ENCODE measurements at regions not wholly inside any gene's neighbourhood (a gene's known extent, or its start where the extent isn't known, plus 50 kb on each side); places are given as distances from the start of the nearest gene placed in this dataset.
"Not testable (repeated sequence)": the region's sequence is repeated elsewhere in the genome, so short reads cannot be mapped to it uniquely, and the experiment has no call there.

- no peak for DNase-seq (ENCODE audit: low read depth in 2 of 3, low spot score in 2 of 3)
Measured at GRCh38 chr6:3920321-3920720, 71.1 kb downstream of the FAM50B start.

DNA sequence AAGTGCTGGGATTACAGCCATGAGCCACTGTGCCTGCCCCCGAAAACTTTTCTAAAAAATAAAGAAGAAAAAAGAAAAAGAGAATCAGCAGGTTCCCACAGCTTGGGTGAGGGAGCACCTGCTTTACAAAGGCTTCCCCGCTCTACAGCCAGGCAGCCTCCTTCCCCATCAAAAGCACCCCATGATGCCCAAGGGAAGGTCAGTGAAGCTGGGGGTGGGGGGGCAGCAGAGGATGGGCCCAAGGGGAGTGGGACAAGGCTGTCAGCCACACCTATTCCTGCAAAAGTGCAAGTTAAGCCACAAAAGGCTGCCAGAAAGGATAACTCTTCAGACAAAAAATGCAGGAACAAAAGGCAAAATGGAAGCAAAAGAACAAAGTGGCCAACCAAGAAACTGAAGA is 72.5 kb downstream of the FAM50B start:
- no peak for DNase-seq (ENCODE audit: low read depth in 2 of 3, low spot score in 2 of 3)

- DNase-seq (ENCODE audit: low read depth in 2 of 3, low spot score in 2 of 3) = not testable (repeated sequence)
Measured at GRCh38 chr6:3922619-3923018, 73.4 kb downstream of the FAM50B start.

GRCh38 chr6:3925223-3926149 is 76.3 kb downstream of the FAM50B start:
- not testable (repeated sequence) for DNase-seq (ENCODE audit: low read depth in 2 of 3, low spot score in 2 of 3)

- DNase-seq (ENCODE audit: low read depth in 2 of 3, low spot score in 2 of 3) = no peak
Measured at GRCh38 chr6:3926150-3926482, 76.9 kb downstream of the FAM50B start.

DNA sequence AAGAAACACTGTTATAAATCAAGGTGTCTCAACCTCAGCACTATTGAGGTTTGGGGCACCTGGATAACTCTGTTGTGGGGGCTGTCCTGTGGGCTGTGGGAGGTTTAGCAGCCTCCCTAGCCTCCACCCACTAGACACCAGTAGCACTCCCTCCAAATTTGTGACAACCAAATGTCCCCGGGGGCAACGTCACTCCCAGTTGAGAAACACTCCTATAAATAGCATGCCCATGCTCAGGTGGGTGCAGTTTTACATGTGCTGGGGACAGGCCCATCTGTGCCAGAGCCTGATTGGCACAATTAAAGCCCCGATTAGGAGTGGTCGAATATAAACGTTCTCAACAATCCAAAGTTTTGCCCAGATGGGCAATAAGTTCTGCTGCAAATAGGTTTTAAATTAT is 78.9 kb downstream of the FAM50B start:
- no peak for DNase-seq (ENCODE audit: low read depth in 2 of 3, low spot score in 2 of 3)

- DNase-seq (ENCODE audit: low read depth in 2 of 3, low spot score in 2 of 3) = no peak
Measured at GRCh38 chr6:3929281-3929798, 80.2 kb downstream of the FAM50B start.

DNA sequence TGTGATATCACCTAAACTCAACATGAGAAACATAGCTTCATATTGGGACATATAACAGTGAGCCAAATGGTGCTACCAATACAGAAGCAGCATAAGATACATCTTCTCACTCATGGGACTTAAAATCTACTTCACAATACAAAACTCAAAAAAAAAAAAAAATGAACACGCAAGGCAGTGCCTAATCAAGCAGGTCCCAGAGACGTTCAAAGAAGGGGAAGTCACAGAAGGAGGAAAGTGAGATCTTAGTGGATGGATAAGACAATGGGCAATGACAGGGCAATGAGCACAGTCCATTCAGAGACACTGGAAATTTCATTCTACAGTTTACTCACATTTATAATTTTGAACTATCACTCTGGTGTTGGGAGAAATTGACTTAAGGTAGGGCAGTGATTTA is 88.3 kb downstream of the FAM50B start:
- no peak for DNase-seq (ENCODE audit: low read depth in 2 of 3, low spot score in 2 of 3)

DNA sequence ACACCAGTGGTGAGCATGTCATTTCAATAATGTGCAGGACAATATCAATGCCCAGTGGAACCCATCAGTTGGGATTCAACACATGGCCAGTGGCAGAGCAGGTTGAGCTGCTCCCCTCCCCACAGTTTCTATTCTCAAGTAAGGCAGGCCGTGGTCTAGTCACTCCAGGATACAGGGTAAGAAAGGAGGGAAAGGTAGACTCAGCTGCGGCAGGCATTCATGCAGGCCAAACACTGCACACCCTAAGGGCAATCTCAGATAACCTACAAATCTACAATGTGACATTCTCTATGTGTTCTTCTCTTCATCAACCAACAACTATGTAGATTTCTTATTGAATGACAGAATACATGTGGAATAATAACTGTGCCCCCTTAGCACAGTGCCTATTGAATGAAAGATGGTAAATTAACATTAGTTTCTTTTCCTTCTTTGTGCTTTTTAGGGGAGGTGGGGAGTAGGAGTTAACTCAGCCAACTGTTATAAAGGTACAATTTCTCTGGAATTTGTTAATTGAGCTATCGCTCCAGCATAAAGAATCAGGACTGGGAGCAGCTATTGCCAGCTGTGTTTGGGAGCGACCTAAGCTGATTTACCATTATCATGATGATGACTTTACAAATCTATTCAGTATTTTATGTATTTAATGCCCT is 89.7 kb downstream of the FAM50B start:
- no peak for DNase-seq (ENCODE audit: low read depth in 2 of 3, low spot score in 2 of 3)

GRCh38 chr6:3939368-3939958 is 90.3 kb downstream of the FAM50B start:
- DNase-seq (ENCODE audit: low read depth in 2 of 3, low spot score in 2 of 3) = no peak

GRCh38 chr6:3939964-3940363 is 90.8 kb downstream of the FAM50B start:
- no peak for DNase-seq (ENCODE audit: low read depth in 2 of 3, low spot score in 2 of 3)

GRCh38 chr6:3940703-3941102 is 91.5 kb downstream of the FAM50B start:
- no peak for DNase-seq (ENCODE audit: low read depth in 2 of 3, low spot score in 2 of 3)

- no peak for DNase-seq (ENCODE audit: low read depth in 2 of 3, low spot score in 2 of 3)
Measured at GRCh38 chr6:3943331-3943765, 94.2 kb downstream of the FAM50B start.

- DNase-seq (ENCODE audit: low read depth in 2 of 3, low spot score in 2 of 3) = no peak
Measured at GRCh38 chr6:3944246-3944645, 95.1 kb downstream of the FAM50B start.

- DNase-seq (ENCODE audit: low read depth in 2 of 3, low spot score in 2 of 3) = no peak
Measured at GRCh38 chr6:3946778-3947177, 97.6 kb downstream of the FAM50B start.

DNA sequence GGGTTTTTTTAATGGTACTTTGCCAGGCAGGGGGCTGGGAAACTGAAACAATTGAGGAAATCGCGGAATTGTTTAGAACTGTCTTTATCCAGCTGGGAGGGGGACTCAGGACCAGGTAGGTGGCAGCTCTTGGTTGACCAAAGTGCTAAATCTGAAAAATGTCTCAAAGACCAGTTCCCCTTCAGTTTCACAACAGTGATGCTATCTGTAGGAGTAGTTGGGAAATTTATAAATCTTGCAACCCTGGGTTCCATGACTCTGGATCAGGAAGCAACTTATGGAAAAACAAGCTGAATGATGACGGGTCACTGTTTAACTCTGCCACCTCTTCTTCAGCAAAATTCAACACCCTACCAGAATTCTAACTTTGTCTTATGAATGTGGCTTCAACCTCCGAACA is 99.7 kb downstream of the FAM50B start:
- no peak for DNase-seq (ENCODE audit: low read depth in 2 of 3, low spot score in 2 of 3)

- DNase-seq (ENCODE audit: low read depth in 2 of 3, low spot score in 2 of 3) = no peak
Measured at GRCh38 chr6:3949521-3949920, 100.3 kb downstream of the FAM50B start.

DNA sequence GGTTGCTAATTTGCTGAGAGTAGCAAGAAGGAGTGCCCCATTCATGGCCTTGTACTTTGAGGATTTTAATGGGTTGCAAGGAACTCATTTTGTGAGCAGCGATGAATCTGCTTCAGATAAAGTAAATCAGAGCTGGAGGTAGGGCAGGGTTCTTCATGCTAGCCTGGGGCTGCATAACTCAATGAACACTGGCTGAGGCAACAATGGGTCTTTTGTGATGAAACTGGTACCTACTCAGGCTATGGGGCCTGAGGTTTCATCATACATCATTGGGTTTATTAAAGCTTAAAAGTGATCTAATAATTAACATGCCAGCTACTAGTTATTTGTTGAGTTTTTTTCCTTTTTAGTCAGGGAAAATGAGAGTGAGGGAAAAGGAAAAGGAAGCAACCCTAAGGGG is 106.9 kb downstream of the FAM50B start:
- DNase-seq (ENCODE audit: low read depth in 2 of 3, low spot score in 2 of 3) = no peak

- DNase-seq (ENCODE audit: low read depth in 2 of 3, low spot score in 2 of 3) = no peak
Measured at GRCh38 chr6:3957321-3957720, 108.1 kb downstream of the FAM50B start.

DNA sequence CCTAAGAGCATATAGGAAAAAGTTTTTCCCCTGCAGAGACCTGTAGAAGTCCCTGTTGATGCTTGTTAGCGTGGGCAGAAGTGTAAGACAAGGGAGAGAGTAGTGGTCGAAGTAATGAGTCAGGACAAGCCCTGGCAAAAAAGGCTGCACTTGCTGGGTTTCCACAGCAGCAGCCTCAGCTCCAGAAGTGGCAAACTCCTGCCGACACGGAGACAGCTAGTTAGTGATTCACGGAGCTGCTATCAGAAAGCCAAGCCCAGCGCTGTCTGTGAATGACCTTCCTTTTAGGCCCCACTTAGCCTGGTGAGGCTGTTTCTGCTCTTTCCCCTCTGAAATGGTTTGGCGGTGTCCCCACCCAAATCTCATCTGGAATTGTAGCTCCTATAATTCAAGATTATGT is 109.1 kb downstream of the FAM50B start:
- DNase-seq (ENCODE audit: low read depth in 2 of 3, low spot score in 2 of 3) = no peak

DNA sequence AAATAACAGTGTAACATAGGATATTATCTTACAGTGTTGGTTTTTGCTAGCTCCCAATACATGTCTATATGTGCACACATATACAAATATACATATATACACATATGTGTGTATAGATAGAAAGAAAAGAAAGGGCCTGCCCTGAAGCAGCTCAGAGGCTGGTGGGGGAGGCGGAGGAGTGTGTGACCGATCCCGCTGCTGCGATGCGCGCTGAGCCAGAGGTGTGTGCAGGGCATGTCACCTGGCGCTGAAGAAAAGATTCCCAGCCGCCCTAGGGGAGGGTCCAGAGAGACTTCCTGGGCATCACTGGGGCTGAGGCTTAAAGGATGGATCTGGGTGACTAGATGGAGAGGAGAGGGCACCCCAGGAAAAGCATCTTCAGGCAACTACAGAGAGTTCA is 110.2 kb downstream of the FAM50B start:
- DNase-seq (ENCODE audit: low read depth in 2 of 3, low spot score in 2 of 3) = no peak

- DNase-seq (ENCODE audit: low read depth in 2 of 3, low spot score in 2 of 3) = no peak
Measured at GRCh38 chr6:3960754-3961361, 111.7 kb downstream of the FAM50B start.

All from activated CD8-positive, alpha-beta memory T cell treated with anti-CD3 and anti-CD28 coated beads for 48 hours (primary cell).